ENCODE measurements at regions not wholly inside any gene's neighbourhood (a gene's known extent, or its start where the extent isn't known, plus 50 kb on each side); places are given as distances from the start of the nearest gene placed in this dataset.

DNA sequence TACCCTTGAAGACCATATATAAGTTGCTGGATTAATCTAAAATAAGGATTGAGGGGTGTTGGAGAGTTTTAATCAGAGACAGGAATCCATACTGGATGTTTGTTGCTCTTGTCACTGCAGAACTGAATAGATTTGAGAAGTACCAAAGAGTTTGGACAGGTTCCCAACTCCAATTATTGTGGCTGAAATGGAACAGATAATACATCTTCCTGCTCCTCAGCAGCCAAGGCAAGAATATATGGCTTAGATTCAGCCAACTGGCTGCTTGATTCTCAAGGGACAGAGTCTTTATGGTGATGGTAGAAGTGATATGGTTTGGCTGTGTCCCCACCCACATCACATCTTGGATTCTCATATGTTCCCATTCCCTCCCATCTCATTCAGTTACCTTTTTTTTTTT is 97.0 kb upstream of the PDHA2 start (continued):
- TF ChIP-seq, protein P1, sequence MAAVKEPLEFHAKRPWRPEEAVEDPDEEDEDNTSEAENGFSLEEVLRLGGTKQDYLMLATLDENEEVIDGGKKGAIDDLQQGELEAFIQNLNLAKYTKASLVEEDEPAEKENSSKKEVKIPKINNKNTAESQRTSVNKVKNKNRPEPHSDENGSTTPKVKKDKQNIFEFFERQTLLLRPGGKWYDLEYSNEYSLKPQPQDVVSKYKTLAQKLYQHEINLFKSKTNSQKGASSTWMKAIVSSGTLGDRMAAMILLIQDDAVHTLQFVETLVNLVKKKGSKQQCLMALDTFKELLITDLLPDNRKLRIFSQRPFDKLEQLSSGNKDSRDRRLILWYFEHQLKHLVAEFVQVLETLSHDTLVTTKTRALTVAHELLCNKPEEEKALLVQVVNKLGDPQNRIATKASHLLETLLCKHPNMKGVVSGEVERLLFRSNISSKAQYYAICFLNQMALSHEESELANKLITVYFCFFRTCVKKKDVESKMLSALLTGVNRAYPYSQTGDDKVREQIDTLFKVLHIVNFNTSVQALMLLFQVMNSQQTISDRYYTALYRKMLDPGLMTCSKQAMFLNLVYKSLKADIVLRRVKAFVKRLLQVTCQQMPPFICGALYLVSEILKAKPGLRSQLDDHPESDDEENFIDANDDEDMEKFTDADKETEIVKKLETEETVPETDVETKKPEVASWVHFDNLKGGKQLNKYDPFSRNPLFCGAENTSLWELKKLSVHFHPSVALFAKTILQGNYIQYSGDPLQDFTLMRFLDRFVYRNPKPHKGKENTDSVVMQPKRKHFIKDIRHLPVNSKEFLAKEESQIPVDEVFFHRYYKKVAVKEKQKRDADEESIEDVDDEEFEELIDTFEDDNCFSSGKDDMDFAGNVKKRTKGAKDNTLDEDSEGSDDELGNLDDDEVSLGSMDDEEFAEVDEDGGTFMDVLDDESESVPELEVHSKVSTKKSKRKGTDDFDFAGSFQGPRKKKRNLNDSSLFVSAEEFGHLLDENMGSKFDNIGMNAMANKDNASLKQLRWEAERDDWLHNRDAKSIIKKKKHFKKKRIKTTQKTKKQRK (IDR thresholded peaks at IDR 0.05; ENCODE audit: low read depth, low read length): no peak
- TF ChIP-seq PBX3 (IDR thresholded peaks at IDR 0.05; ENCODE audit: insufficient replicate concordance, low read depth, low read length): no peak
- TF ChIP-seq KLF5 (IDR thresholded peaks at IDR 0.05; ENCODE audit: partially characterized antibody): no peak
- TF ChIP-seq, protein P2, sequence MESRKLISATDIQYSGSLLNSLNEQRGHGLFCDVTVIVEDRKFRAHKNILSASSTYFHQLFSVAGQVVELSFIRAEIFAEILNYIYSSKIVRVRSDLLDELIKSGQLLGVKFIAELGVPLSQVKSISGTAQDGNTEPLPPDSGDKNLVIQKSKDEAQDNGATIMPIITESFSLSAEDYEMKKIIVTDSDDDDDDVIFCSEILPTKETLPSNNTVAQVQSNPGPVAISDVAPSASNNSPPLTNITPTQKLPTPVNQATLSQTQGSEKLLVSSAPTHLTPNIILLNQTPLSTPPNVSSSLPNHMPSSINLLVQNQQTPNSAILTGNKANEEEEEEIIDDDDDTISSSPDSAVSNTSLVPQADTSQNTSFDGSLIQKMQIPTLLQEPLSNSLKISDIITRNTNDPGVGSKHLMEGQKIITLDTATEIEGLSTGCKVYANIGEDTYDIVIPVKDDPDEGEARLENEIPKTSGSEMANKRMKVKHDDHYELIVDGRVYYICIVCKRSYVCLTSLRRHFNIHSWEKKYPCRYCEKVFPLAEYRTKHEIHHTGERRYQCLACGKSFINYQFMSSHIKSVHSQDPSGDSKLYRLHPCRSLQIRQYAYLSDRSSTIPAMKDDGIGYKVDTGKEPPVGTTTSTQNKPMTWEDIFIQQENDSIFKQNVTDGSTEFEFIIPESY (IDR thresholded peaks at IDR 0.05): no peak
- no peak for TF ChIP-seq RELB (IDR thresholded peaks at IDR 0.05; ENCODE audit: low read depth)
- no peak for TF ChIP-seq IRF4 (IDR thresholded peaks at IDR 0.05; ENCODE audit: low read depth, low read length)
- TF ChIP-seq, protein P3, sequence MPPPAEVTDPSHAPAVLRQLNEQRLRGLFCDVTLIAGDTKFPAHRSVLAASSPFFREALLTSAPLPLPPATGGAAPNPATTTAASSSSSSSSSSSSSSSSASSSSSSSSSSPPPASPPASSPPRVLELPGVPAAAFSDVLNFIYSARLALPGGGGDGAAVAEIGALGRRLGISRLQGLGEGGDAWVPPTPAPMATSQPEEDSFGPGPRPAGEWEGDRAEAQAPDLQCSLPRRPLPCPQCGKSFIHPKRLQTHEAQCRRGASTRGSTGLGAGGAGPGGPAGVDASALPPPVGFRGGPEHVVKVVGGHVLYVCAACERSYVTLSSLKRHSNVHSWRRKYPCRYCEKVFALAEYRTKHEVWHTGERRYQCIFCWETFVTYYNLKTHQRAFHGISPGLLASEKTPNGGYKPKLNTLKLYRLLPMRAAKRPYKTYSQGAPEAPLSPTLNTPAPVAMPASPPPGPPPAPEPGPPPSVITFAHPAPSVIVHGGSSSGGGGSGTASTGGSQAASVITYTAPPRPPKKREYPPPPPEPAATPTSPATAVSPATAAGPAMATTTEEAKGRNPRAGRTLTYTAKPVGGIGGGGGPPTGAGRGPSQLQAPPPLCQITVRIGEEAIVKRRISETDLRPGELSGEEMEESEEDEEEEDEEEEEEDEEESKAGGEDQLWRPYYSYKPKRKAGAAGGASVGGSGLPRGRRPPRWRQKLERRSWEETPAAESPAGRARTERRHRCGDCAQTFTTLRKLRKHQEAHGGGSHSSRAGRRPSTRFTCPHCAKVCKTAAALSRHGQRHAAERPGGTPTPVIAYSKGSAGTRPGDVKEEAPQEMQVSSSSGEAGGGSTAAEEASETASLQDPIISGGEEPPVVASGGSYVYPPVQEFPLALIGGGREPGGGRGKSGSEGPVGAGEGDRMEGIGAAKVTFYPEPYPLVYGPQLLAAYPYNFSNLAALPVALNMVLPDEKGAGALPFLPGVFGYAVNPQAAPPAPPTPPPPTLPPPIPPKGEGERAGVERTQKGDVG (CRISPR knock-in tag; IDR thresholded peaks at IDR 0.05): no peak
- no peak for TF ChIP-seq NR2C2 (IDR thresholded peaks at IDR 0.05; ENCODE audit: borderline replicate concordance, control insufficient read depth, insufficient read length, low read depth)
- TF ChIP-seq, protein P4, sequence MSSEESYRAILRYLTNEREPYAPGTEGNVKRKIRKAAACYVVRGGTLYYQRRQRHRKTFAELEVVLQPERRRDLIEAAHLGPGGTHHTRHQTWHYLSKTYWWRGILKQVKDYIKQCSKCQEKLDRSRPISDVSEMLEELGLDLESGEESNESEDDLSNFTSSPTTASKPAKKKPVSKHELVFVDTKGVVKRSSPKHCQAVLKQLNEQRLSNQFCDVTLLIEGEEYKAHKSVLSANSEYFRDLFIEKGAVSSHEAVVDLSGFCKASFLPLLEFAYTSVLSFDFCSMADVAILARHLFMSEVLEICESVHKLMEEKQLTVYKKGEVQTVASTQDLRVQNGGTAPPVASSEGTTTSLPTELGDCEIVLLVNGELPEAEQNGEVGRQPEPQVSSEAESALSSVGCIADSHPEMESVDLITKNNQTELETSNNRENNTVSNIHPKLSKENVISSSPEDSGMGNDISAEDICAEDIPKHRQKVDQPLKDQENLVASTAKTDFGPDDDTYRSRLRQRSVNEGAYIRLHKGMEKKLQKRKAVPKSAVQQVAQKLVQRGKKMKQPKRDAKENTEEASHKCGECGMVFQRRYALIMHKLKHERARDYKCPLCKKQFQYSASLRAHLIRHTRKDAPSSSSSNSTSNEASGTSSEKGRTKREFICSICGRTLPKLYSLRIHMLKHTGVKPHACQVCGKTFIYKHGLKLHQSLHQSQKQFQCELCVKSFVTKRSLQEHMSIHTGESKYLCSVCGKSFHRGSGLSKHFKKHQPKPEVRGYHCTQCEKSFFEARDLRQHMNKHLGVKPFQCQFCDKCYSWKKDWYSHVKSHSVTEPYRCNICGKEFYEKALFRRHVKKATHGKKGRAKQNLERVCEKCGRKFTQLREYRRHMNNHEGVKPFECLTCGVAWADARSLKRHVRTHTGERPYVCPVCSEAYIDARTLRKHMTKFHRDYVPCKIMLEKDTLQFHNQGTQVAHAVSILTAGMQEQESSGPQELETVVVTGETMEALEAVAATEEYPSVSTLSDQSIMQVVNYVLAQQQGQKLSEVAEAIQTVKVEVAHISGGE (CRISPR knock-in tag; IDR thresholded peaks at IDR 0.05): no peak

All from GM12878 (cell line).